Activated CD4-positive, CD25-positive, alpha-beta regulatory T cell treated with anti-CD3 and anti-CD28 coated beads, Interleukin-2, amount 50 U/mL, for 72 hours (primary cell): ENCODE measurements at regions not wholly inside any gene's neighbourhood (a gene's known extent, or its start where the extent isn't known, plus 50 kb on each side); places are given as distances from the start of the nearest gene placed in this dataset.
"Not testable (repeated sequence)": the region's sequence is repeated elsewhere in the genome, so short reads cannot be mapped to it uniquely, and the experiment has no call there.

Experiments
- DNase-seq: peaks from one replicate; pipeline ENCODE4 v3.0.0; 2021

- DNase-seq = no peak
These were observed 54.0 kb upstream of the AKIRIN2 start for GRCh38 chr6:87755708-87756671.

DNA sequence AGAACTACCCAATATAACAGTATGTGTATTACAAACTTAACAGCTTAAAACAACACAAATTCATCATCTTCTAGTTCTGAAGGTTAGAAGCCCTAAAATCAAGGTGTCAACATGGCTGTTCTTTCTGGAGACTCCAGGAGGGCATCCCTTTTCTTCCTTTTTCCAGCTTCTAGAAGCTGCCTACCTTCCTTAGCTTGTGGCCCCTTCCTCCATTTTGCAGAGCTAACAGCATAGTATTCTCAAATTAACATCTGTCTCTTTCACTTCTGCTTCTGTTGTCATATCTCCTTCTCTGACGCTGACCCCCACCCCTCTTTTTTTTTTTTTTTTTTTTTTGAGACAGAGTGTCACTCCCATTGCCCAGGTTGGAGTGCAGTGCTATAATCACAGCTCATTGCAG lies 52.8 kb upstream of the AKIRIN2 start:
- DNase-seq = no peak

DNA sequence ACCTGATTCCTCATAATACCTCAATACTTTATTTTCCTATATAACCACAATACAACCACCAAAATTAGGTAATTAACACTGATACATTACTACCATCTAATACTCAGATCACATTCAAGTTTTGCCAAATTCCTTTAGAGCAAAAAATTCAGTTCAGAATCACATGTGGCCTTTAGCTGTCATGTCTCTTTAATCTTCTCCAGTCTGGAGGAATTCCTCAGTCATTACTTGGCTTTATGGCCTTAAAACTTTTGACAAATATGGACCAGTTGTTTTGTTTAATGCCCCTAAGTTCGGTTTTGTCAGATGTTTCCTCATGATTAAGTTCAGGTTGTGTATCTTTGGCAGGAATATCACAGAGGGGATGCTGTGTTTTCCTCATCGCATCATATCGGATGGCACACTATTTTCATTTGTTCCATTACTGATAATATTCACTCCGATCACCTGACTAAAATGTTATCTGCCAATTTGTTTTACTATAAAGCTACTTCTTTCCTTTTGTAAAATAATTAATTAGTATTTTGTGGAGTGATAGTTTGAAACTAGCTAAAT lies 51.2 kb upstream of the AKIRIN2 start:
- DNase-seq = no peak

DNA sequence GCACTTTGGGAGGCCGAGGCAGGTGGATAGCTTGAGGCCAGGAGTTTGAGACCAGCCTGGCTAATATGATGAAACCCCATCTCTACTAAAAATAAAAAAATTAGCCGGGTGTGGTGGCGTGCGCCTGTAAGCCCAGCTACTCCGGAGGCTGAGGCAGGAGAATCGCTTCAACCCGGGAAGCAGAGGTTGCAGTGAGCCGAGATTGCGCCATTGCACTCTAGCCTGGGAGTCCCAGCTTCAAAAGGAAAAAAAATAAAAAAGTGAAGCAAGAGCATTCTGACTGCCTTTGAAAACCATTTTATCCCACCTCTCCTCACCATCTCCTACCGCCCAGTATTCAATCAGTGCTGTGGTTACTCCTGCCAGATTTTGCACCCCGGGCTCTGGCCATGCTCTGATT lies 50.5 kb upstream of the AKIRIN2 start:
- DNase-seq = not testable (repeated sequence)
